Left renal cortex interstitium (tissue), 4 donors: ENCODE measurements at regions not wholly inside any gene's neighbourhood (a gene's known extent, or its start where the extent isn't known, plus 50 kb on each side); places are given as distances from the start of the nearest gene placed in this dataset.
"Not testable (repeated sequence)": the region's sequence is repeated elsewhere in the genome, so short reads cannot be mapped to it uniquely, and the experiment has no call there.

Experiments
- DNase-seq, 4 donors: peaks; one replicate each; pipeline ENCODE4 v3.0.0-alpha.2; 2013; ENCODE audit warnings: low read depth in 4 of 4, low spot score in 2 of 4, missing footprints in 1 of 4

DNA sequence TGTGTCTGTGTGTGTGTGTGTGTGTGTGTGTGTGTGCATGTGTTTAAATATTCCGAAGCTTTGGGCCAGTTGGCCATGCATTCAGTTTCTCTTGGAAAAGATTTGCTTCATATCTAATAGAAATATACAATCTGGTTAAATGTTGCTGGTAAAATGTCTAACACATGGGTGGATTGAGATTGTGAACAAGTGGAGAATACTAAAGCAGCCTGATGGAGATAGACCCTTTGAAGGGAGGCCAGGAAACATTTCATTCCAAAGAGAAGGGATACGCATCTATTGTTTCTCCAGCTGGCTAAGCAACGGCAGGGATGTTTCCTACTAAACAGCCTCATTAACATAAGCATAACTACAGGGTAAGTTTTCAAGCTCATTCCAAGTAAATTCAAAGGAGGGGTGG is 257.5 kb upstream of the PTBP2 start:
- no peak for DNase-seq

DNA sequence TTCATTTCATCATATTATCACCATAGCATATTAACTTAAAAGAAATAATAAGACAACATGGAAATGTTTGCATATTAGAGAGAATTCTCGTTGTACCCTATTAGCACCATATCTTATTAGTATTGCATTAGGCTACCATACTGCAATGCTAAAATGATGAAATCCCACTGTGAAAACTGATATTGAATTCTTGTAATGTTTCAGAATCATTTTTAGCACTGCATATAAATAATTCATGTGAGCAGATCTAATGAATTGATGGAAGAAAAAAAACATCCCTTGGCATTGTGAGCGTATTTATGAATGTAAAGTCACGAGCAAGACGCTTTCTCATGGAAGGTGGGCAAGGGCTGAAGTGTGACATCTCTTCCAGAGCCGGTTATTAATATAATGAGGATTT is 257.1 kb upstream of the PTBP2 start:
- no peak for DNase-seq

DNA sequence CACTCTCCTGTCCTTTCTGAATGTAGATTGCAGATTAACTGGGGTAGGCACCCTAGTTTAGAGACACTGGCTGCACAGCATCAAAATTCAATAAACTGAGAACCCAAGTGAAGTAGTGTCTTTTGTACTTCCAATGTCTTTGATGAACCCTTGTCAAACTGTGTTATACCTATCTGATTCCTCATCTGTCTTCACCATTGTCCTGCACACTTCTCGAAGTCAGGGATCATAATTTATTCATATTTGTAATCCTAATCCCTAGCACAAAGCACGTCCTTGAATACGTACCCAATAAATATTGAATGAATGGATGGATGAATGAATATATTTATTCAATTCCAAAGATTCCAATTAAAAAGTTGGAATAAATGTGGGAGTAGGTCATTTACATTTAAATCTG is 256.6 kb upstream of the PTBP2 start:
- DNase-seq: no peak

DNA sequence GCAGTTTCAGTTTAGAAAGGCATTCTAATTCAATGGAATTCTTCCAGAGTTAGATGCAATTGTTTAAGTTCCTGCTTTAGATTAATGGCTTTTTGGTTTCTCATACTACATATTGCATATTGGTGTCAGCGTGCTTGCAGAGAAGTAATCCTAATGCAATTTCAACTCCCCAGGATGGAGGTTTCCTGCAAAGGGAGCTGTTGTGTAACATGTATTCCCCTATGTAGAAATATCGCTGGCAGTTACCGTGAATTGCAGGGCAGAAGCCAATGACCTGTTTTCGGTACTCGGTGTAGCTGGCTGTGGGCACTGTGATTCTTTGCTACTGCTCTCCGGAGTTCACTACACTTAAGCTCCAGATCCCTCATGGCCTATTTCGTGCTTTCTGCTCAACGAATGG is 256.1 kb upstream of the PTBP2 start:
- no peak for DNase-seq

DNA sequence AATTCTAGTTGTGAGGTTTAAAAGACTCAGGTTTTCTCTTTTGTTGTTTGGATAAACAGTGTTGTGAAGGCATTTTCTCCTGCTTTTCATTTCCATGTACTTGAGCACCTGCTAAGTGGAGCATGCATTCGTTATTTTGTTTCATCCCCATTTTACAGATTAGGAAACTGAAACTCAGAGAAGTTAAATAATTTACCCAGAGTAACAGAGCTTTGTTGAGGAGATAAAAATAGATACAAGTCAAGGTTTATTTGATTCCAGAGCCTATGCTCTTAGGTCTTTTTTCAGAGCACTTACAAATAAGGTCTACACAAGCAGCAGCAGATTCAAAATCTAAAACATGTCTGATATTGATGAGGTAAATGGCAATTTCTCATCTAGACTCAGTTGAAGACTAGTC is 254.7 kb upstream of the PTBP2 start:
- DNase-seq: no peak

DNA sequence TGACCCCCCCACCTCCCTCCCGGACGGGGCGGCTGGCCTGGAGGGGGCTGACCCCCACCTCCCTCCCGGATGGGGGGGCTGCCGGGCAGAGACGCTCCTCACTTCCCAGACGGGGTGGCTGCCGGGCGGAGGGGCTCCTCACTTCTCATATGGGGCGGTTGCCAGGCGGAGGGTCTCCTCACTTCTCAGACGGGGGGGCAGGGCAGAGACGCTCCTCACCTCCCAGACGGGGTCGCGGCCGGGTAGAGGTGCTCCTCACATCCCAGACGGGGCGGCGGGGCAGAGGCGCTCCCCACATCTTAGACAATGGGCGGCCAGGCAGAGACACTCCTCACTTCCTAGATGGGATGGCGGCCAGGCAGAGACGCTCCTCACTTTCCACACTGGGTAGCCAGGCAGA is 251.9 kb upstream of the PTBP2 start:
- not testable (repeated sequence) for DNase-seq

DNA sequence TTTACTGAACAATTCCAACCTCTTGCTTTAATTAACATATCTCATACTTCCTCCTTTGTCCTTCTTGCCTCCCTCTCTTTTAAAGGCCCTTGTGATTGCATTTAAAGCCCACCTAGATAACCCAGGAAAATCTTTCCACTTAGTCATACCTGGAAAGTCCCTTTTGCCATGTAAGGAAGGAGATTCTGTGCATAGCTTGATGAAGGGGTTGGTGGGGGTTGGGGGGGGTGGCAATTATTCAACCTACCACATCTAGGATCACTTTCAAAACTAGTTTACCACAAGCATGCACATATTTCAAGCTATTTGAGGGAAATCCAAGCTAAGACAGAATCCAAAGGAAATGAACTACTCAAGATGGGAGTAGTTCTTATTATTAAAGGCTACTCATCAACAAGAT is 249.1 kb upstream of the PTBP2 start:
- DNase-seq: no peak

DNA sequence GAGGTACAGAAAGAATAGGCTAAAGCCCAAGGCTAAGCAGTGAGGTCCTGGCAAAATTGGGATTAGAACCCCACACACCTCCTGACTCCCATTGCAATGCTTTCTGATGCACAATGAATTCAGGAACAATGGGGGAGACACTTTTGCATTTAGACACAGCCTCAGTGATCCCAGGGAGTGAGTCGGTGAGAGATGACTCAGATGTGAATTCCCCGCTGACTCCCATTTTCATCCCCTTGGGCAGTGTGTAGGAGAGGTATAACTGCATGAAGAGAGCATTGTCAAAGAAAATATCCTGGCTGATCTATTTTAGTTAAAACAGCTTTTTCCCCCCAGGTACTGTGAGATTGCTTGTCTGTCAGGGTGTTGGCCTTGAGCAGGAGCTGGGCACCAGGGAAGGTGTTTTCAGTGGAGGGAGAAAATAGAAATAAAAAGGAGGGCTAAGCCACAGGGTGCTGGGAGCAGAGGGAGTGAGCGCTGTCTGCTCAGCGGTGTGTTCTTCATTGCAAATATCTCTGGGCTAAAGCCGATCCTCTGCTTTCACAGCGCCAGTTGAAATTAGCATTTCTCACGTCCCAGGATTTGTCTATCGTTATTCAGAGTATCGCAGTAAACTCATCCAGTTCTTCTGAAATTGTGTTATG is 247.7 kb upstream of the PTBP2 start:
- no peak for DNase-seq

DNA sequence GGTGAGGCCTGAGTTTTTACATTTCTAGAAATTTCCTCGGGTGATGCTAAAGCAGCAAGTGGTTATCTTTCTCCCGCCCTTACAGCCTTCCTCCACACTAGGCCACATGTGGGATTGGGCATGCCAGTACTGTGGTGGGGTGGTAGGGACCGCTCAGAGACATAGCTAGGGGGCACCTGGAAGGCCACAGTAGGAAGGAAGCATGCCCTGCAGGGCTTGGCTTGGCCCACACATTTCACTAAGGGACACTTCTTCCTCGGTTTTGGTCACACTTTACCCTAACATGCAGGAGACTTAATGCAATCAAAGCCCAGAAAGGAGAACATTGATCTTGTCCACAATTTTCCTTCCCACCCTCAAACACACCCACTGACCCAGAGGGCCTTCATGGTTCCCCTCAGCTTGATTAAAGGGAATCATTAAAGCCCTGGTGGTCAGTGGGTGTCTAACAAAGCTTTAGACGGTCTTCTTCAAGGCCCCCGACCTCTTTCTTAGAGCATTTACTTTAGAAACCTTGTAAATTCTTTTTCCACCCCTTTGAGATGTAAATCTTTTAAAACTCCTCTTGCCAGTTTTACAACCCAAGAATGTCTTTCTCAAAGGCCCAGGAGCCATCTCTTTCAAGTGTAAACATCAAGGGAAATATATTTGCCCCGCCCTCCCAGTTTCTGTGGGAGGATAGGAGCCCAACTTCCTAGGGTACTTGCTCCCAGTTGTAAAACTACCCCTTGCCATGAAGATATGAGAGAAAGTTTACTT is 246.4 kb upstream of the PTBP2 start:
- no peak for DNase-seq

DNA sequence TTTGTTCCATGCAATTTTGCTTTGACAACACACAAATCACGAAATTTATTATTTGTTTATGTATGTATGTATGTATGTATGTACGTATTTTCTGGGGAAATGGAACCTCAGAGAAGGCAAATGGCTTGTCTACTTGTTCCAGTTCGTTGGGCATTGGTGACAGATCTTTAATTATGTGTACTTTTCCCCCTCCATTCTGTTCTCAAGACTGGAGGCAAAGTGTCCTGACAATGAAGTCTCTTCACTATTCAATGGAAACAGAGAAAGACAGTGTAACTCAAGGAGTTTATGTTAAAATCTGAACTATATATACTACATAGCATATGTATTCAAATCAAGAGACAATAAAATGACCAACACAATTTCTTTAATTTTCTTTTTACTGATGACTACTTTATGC is 245.7 kb upstream of the PTBP2 start:
- DNase-seq: no peak

DNA sequence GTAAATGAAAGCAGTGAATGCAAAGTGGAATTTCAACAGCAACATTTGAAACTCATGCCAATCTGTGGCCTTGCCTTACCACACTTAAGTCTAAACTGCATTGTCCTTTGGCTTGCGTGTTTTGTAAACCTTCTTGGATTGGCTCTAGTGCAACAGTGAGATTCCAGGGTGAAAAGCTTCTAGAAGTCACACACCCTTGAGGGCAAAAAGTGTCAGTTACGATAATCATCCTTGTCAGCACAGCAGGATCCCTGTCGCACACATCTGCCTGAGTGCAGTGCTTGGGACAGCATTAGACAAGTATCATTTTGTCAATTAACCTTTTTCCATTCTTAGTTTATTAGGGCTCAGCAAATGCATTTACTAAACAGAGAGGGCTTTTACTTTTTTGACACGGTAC is 243.4 kb upstream of the PTBP2 start:
- no peak for DNase-seq

DNA sequence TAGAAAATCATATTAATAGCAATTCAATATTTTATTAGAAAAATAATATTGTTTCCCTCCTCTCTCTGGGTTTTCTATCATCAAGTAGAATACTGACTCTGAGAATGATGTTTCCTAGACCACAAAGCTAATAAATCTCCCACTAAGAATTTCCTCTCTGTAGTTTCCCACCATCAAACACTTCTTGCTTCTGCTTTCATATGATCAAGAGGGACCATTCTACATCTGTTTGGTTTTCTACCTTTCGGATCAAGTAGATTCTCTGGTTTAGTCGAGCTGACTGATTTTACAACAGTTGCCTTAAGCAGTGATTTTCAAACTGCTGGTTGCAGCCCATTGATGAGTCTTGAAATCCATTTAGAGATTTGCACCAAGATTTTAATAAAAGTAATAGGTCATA is 240.2 kb upstream of the PTBP2 start:
- no peak for DNase-seq

DNA sequence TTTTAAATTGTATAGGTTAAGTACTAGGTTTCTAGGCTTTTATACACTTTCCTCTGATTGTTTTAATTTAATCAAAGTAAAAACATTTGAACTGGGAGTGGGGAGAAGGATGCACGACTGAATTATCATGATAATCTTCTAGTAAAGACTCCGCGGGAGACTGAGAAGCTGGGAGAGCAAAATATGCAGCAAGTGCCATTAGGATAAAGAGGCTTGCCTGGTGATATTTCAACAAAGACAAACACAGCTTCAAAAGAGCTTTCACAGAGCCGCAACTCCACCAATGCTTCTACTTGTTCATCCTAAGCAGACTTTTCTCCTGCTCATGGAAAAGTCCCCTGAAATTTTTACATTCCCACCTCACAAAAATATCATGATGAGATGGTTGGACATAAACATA is 239.0 kb upstream of the PTBP2 start:
- no peak for DNase-seq

DNA sequence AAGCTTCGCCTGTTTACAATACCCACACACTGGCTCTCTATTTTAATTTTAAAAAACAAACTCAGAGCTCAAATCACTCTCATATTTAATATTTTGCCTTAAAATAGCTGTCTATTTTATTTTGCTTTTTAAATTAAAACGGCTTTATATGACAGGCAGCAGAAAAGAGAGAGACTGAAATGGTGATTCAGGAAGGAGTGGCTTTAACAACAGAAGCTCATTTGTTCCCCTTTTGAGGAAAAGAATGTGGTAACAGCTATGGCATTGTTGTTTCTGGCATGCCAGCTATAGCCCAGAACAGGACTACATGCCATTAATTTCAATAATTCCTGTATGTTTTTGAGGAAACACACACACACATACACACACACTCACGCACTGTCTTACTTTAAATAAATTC is 234.2 kb upstream of the PTBP2 start:
- DNase-seq: no peak

DNA sequence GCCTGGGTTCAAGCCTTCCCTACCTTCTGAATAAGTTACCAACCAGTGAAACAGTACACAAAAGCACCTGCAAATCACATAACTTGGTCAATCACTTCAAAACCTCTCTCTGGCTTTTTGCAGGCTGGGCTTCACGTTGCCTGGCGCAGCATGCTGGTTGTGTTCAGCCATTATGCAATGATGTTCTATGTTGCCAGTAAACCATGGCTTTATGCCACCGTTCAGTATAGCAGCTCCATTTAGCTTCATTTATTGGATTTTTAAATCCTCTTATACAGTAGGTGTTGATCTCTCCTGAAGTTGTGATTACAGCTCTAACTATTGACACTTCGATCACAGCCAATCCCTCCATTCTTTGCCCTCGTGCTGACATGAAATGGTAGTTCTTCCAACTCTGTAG is 233.6 kb upstream of the PTBP2 start:
- no peak for DNase-seq

DNA sequence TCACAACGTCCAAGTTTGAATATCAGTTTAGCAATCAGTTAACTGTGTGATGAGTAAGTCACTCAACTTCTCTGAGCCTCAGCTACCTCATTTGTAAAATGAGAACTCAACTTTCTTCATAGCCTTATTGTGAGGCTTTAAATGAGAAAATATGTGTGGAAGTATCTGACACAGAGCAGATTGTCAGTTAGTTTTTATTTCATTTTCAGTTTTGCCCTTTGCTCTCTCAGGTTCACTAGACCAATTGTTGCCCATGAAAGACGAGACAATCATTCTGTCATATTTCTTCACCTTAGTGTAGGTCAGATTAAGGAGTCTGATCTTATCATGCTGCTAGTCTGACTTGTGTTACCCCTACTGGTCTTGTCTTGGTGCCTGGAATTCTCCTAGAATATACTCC is 232.8 kb upstream of the PTBP2 start:
- DNase-seq: no peak

DNA sequence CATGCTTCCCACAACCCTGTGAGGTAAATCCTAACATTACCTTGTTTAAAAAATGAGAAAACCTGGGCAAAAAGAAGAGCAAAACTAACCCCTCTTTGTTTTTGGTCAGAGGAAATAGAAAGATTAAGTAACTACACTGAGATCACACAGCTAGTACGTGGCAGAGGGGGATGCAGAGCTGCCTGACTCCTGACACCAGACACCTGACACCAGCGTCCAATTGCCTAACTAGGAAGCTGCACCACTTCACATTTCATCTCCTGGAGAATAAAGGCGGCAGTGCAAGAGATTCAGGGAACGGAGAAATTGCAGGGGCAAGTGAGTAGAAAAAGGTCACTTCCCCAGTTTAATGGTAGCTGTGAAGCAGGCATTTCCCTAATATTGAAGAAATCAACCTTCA is 229.3 kb upstream of the PTBP2 start:
- no peak for DNase-seq

DNA sequence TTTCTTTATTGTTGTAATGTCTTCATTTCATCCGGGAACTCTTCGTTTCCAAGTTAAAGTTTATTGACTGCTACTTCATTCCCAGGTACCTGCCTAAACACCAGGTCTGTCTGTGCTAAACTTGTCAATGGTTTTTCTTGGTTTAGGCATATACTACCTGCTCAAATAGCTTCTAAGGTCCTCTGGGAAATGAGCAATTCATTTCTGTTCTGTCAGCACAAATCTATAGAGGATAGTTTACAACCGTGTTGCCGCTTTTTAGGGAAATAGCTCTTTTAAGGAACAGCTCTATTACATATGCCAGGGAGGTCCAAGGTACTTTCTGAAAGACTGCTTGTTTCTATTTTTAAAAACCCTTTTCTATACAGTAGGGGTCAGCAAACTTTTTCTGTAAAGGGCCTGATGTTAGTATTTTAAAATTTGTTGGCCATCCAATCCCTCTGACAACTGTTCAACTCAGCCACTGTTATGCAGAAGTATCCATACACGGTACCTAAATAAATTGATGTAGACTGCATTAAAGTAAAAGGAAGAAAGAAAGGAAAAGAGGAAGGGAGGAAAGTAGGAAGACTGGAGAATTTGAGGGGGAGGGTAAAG is 222.7 kb upstream of the PTBP2 start:
- no peak for DNase-seq

DNA sequence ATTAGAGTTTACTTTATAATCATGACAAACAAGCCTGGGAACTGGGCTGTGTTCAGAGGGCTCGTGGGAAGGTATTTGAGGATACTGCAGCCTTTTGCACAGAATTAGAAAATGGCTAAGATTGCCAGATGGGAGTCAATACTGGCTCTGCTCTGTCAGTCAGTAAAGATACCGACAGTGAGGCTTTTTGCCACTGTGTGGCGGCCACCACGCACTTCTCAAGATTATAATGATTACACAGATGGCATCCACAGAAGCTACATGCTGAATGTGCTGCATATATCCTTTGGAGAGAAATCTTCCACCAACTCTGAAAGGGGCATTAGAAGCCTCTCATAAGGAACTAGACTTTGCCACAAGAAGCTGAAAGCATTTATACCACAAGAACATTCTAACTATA is 213.4 kb upstream of the PTBP2 start:
- no peak for DNase-seq

DNA sequence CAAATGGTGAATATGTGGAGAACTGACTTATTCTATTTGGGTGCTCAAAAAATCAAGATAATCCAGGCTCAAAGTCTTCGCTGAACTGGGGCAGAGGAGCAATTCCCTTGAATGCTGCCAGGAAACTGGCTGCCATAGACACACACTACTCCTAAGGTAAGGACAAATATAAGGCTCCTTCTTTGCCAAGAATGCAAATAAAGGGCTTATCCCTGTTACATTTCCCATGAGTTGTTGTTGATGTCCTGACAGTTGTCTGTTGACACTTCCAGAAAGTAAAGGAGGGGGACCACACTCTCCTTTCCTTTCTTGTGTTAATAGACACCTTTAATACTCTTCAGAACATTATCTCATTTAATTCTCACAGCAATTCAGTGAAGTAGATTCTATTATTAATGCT is 212.2 kb upstream of the PTBP2 start:
- DNase-seq: no peak

DNA sequence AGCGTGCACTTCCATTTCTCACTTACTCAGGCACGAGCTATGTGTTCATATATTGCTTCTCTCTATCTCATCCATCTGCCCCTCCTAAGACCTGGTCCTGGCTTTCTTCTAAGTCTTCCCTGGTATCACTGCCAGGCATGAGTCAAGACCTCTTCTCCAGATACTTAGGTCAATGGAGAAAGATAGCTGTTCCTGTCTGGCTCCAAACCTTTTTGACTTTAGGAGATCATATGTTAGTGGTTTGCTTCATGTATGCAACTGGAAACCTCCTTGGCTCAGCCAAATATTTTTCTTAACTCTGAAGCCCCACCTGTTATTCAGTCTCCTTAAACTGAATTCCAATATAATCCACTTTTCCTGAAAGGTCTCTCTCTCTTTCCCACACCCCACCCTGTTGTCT is 211.6 kb upstream of the PTBP2 start:
- no peak for DNase-seq

DNA sequence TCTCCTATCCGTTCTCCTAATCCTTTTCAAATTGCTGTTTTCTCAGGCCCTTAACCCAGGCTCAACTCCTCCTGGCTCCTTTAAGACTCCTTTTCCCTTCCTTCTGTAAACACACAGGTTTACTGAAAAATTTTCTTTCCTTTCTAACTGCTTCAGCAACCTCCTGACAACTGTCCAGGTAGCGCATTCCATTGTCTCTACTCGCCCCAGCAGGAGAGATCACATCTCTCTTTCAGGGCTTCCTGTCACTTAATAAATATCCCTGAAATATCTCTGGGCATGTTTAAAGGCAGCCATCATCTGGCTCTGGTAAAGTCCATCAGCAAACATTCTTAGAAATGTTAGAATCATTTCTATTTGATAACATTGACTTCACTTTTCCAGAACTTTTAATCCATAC is 211.2 kb upstream of the PTBP2 start:
- no peak for DNase-seq
